Gastroesophageal sphincter (tissue), 4 donors: ENCODE measurements at regions not wholly inside any gene's neighbourhood (a gene's known extent, or its start where the extent isn't known, plus 50 kb on each side); places are given as distances from the start of the nearest gene placed in this dataset.

Experiments
- ATAC-seq: fragments of 150-250 bp; one replicate; pipeline ENCODE4 v1.9.1; 2016; ENCODE audit warnings: mild to moderate bottlenecking, moderate library complexity
- H3K27ac ChIP-seq, 4 donors: fragments of 200-600 bp; sonication (generic) in 3 of 4; 1 replicate in 3 of 4; 2 replicates in 1 of 4; pipeline ENCODE4 v1.5.1; 2016 to 2019
- H3K27me3 ChIP-seq: fragments of 200-600 bp; sonication (generic); one replicate; pipeline ENCODE4 v1.5.1; 2019
- H3K36me3 ChIP-seq, 2 donors: fragments of 200-600 bp; sonication (generic); one replicate each; pipeline ENCODE4 v1.5.1; 2019; ENCODE audit warnings: control low read depth in 1 of 2
- H3K4me1 ChIP-seq, 3 donors: fragments of 200-600 bp; sonication (generic); 1 replicate in 2 of 3; 2 replicates in 1 of 3; pipeline ENCODE4 v1.5.1; 2016 to 2019; ENCODE audit warnings: control low read depth in 2 of 3
- H3K4me3 ChIP-seq, 2 donors: fragments of 200-600 bp; sonication (generic); one replicate each; pipeline ENCODE4 v1.5.1; 2019; ENCODE audit warnings: mild to moderate bottlenecking in 1 of 2, moderate library complexity in 1 of 2
- H3K9me3 ChIP-seq, 3 donors: fragments of 200-600 bp; sonication (generic); one replicate each; pipeline ENCODE4 v1.5.1; 2017 to 2019; ENCODE audit warnings: control low read depth in 2 of 3
- EP300 ChIP-seq: sonication (generic); formaldehyde crosslinking; IDR thresholded peaks from one replicate; pipeline ENCODE4 v1.6.1; 2017; ENCODE audit warnings: antibody characterized with exemption, mild to moderate bottlenecking
- POLR2A ChIP-seq, 2 donors: fragments of 450-650 bp; IDR thresholded peaks; one replicate each; pipeline ENCODE4 v1.6.1; 2017; ENCODE audit warnings: antibody characterized with exemption in 2 of 2, mild to moderate bottlenecking in 2 of 2, moderate library complexity in 1 of 2
- POLR2AphosphoS5 ChIP-seq: sonication (generic); formaldehyde crosslinking; IDR thresholded peaks from one replicate; pipeline ENCODE4 v1.6.1; 2017; ENCODE audit warnings: antibody characterized with exemption
- WGBS, 2 donors: methylation state at CpG; one replicate each; pipeline ENCODE4 v1.1.5; 2018; ENCODE audit warnings: low coverage in 1 of 2; 5-methylcytosine and 5-hydroxymethylcytosine counted together
- TF ChIP-seq, protein P1 (sequence below), 4 experiments: fragments of 200-600 bp in 2 of 4; fragments of 450-650 bp in 2 of 4; sonication (generic) in 1 of 4; IDR thresholded peaks; one replicate each; pipeline ENCODE4 v1.5.1; 2017 to 2019; ENCODE audit warnings: antibody characterized with exemption in 4 of 4, mild to moderate bottlenecking in 2 of 4, moderate library complexity in 2 of 4

DNA sequence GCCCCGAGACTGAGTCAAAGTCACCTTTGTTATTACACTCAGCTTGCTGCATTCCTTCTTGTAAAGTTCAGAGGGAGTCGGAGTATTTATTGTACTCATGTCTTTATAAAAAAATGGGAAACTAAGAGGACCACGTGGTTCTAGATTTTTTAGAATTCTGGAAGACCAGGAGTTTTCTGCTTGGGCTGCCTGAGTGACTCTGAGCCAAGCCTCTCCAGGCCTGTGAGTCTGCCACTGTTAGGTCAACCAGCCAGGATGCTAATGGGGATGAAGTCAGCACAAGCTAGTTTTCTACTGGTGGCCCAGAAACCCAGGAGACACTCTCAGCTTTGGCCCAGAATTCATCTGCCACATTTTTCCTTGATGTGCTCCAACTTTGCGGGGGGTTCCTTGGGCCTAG is 453.5 kb upstream of the SULF2 start:
- WGBS, 2 donors, result 46 to 55% methylated on average over 2 of the region's 4 CpGs
- Histone ChIP-seq H3K27me3 (no peaks in the 10 kb centered on the region), H3K4me1 (peaks cover 0 to 30% (median 0%) of the 10 kb centered on the region in 3 donors), H3K36me3 (no peaks in the 10 kb centered on the region), H3K4me3 (no peak overlapping the region), H3K27ac (peak overlapping the region in 3 of 4 donors; percentile 18 to 67 (median 64)), H3K9me3 (no peaks in the 10 kb centered on the region)
- no peak for ATAC-seq
- no peak for TF ChIP-seq POLR2A (IDR thresholded peaks at IDR 0.05)
- no peak for TF ChIP-seq EP300

DNA sequence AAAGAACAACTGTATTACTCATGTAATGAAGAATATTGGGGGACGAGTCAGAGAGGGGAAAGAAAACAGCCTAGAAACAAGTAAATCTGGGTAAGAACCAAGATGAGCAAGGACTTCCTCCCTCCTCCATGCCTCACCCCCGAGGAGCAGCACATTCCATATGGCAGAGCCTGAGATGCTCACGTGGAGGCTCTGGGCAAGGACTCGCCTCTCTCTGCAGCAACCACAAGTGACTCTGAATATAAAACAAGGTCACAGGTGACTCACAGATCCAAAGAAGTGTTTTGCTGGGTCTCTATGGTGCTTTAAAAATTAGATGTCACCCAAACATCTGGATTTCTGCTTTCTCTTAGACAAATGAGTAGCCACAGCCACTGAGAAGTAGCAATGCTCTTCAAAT is 453.0 kb upstream of the SULF2 start:
- Histone ChIP-seq H3K36me3 (no peaks in the 10 kb centered on the region), H3K27ac (peak overlapping the region in 3 of 4 donors; percentile 18 to 67 (median 64)), H3K4me3 (no peak overlapping the region), H3K4me1 (peaks cover 0 to 30% (median 0%) of the 10 kb centered on the region in 3 donors), H3K27me3 (no peaks in the 10 kb centered on the region), H3K9me3 (no peaks in the 10 kb centered on the region)
- ATAC-seq, result no peak
- WGBS, 2 donors, result 31% methylated on average over 4 of the region's 4 CpGs; no CpG with 5 or more reads in 1 of the 2 donors
- TF ChIP-seq EP300 (no peak), POLR2AphosphoS5 (no peak), POLR2A (IDR thresholded peaks at IDR 0.05) (no peak)
- TF ChIP-seq, protein P1, sequence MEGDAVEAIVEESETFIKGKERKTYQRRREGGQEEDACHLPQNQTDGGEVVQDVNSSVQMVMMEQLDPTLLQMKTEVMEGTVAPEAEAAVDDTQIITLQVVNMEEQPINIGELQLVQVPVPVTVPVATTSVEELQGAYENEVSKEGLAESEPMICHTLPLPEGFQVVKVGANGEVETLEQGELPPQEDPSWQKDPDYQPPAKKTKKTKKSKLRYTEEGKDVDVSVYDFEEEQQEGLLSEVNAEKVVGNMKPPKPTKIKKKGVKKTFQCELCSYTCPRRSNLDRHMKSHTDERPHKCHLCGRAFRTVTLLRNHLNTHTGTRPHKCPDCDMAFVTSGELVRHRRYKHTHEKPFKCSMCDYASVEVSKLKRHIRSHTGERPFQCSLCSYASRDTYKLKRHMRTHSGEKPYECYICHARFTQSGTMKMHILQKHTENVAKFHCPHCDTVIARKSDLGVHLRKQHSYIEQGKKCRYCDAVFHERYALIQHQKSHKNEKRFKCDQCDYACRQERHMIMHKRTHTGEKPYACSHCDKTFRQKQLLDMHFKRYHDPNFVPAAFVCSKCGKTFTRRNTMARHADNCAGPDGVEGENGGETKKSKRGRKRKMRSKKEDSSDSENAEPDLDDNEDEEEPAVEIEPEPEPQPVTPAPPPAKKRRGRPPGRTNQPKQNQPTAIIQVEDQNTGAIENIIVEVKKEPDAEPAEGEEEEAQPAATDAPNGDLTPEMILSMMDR (IDR thresholded peaks at IDR 0.05), result no peak

GRCh38 chr20:48236000-48236970 is 451.0 kb upstream of the SULF2 start:
- H3K36me3 ChIP-seq, result no peaks in the 10 kb centered on the region
- H3K4me1 ChIP-seq, result peaks cover 0 to 30% (median 0%) of the 10 kb centered on the region in 3 donors
- no peaks in the 10 kb centered on the region for H3K9me3 ChIP-seq
- no peak for ATAC-seq
- peak overlapping the region in 3 of 4 donors; percentile 1 to 53 (median 10) for H3K27ac ChIP-seq
- no peak overlapping the region for H3K4me3 ChIP-seq
- WGBS, 2 donors, result 35 to 38% methylated on average over 8 to 10 of the region's 10 CpGs
- H3K27me3 ChIP-seq, result no peaks in the 10 kb centered on the region
- TF ChIP-seq, protein P1 (IDR thresholded peaks at IDR 0.05), result no peak
- TF ChIP-seq POLR2AphosphoS5, result peak; percentile 21

DNA sequence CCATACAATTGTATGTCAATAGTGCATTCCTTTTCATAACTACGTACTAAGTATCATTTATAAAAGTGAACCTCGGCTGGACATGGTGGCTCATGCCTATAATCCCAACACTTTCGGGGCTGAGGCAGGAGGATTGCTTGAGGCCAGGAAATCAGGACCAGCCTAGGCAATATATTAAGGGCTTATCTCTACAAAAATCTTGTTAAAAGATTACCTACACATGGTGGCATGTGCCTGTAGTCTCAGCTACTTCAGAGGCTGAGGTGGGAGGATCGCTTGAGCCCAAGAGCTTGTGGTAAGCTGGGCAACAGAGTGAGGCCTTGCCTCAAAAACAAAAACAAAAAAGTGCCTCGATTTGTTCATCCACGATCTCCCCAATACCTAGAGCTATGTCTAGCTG is 449.7 kb upstream of the SULF2 start:
- Histone ChIP-seq H3K9me3 (no peaks in the 10 kb centered on the region), H3K4me1 (peaks cover 0 to 30% (median 0%) of the 10 kb centered on the region in 3 donors), H3K36me3 (no peaks in the 10 kb centered on the region), H3K27me3 (no peaks in the 10 kb centered on the region), H3K4me3 (no peak overlapping the region), H3K27ac (no peak overlapping the region)
- no peak for ATAC-seq
- TF ChIP-seq POLR2A (IDR thresholded peaks at IDR 0.05), result no peak
- no peak for TF ChIP-seq POLR2AphosphoS5
- TF ChIP-seq, protein P1 (IDR thresholded peaks at IDR 0.05), result no peak
- TF ChIP-seq EP300, result no peak
- 82 to 96% methylated on average over 4 to 6 of the region's 6 CpGs for WGBS, 2 donors

DNA sequence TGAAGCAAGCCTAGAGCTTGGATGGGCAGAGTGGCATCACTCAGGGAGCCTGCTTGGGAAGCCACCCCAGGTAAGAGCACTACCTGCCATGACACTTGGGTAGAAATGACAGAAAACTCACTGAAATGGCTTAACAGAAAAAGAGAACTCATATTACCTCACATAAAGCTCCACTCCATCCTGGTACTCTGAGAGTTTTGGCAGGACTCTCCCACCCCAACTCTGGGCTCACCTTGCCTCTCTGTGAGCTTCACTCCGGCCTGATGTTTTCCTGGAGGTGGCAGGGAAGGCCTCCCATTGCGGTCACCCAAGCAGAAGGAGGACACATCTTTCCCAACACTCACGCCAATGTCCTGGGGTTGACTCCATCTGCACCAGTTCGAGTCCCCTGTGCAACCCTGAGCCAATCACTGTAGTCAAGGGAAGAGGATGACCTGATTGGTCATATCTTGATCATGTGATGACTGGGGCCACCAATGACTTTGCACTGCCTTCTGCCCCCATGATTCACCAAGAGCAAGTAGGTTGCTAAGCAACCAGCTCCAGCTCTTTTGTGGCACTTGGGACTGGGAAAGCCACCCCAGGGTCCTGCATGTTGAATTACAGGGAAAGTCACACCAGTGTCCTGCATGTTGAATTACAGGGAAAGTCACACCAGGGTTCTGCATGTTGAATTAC is 446.1 kb upstream of the SULF2 start:
- WGBS, 2 donors, result 100% methylated on average over 1 of the region's 4 CpGs; no CpG with 5 or more reads in 1 of the 2 donors
- Histone ChIP-seq H3K27me3 (no peaks in the 10 kb centered on the region), H3K4me3 (no peak overlapping the region), H3K27ac (no peak overlapping the region), H3K36me3 (no peaks in the 10 kb centered on the region), H3K4me1 (peaks cover 0 to 7% (median 0%) of the 10 kb centered on the region in 3 donors), H3K9me3 (no peaks in the 10 kb centered on the region)
- TF ChIP-seq EP300 (no peak), POLR2AphosphoS5 (no peak), POLR2A (IDR thresholded peaks at IDR 0.05) (no peak)
- TF ChIP-seq, protein P1 (IDR thresholded peaks at IDR 0.05), result no peak
- ATAC-seq, result no peak
